Left ventricle myocardium inferior (tissue), 1 donor: ENCODE measurements at regions not wholly inside any gene's neighbourhood (a gene's known extent, or its start where the extent isn't known, plus 50 kb on each side); places are given as distances from the start of the nearest gene placed in this dataset.

Experiments used
- DNase-seq: peaks from one replicate; pipeline ENCODE4 v3.0.0-alpha.2; 2020
- H3K27ac ChIP-seq: fragments of 200-600 bp; replicated peaks from 2 replicates; pipeline ENCODE4 v1.8.0; 2021
- H3K27me3 ChIP-seq: fragments of 200-600 bp; 2 replicates; pipeline ENCODE4 v1.8.0; 2021; ENCODE audit warnings: low read depth
- H3K36me3 ChIP-seq: fragments of 200-600 bp; 2 replicates; pipeline ENCODE4 v1.8.0; 2021
- H3K4me1 ChIP-seq: fragments of 200-600 bp; 2 replicates; pipeline ENCODE4 v1.8.0; 2021
- H3K4me3 ChIP-seq: fragments of 200-600 bp; 2 replicates; pipeline ENCODE4 v1.8.0; 2021; ENCODE audit warnings: mild to moderate bottlenecking, moderate library complexity
- H3K9me3 ChIP-seq: fragments of 200-600 bp; replicated peaks from 2 replicates; pipeline ENCODE4 v1.8.0; 2021
- CTCF ChIP-seq: fragments of 200-600 bp; IDR thresholded peaks from 2 replicates; pipeline ENCODE4 v1.8.0; 2021; ENCODE audit warnings: antibody characterized with exemption, mild to moderate bottlenecking, borderline replicate concordance
- intact Hi-C: fragments of 100-400 bp; cut with micrococcal nuclease; formaldehyde crosslinking; loops from one replicate; pipeline ENCODE4 v1.11.0; 2022
- donor health status: DM: no; HTN: yes; CAD: no; lungs with severe emphysema.

- intact Hi-C loops = no loop called here
- no peak for DNase-seq
- Histone ChIP-seq H3K4me3 (no peak overlapping the region), H3K27me3 (peaks cover under 1% of the 10 kb centered on the region), H3K36me3 (no peaks in the 10 kb centered on the region), H3K4me1 (no peaks in the 10 kb centered on the region), H3K27ac (no peak overlapping the region), H3K9me3 (no peaks in the 10 kb centered on the region)
- TF ChIP-seq CTCF = no peak
Measured at GRCh38 chr13:39820606-39821005, 165.1 kb downstream of the COG6 start.

GRCh38 chr13:39821977-39822376, 166.5 kb downstream of the COG6 start:
- no peaks in the 10 kb centered on the region for H3K36me3 ChIP-seq
- DNase-seq = no peak

GRCh38 chr13:39822437-39822836, 167.0 kb downstream of the COG6 start:
- Histone ChIP-seq H3K27ac (no peak overlapping the region), H3K36me3 (no peaks in the 10 kb centered on the region), H3K4me1 (no peaks in the 10 kb centered on the region), H3K27me3 (peaks cover 10% of the 10 kb centered on the region), H3K9me3 (no peaks in the 10 kb centered on the region), H3K4me3 (no peak overlapping the region)
- intact Hi-C loops = no loop called here
- DNase-seq = no peak
- no peak for TF ChIP-seq CTCF

More at GRCh38 chr13:39821977-39822376, 166.5 kb downstream of the COG6 start:
- intact Hi-C loops = no loop called here
- H3K4me3 ChIP-seq = no peak overlapping the region
- no peak overlapping the region for H3K27ac ChIP-seq
- H3K4me1 ChIP-seq = no peaks in the 10 kb centered on the region
- no peaks in the 10 kb centered on the region for H3K9me3 ChIP-seq
- no peak for TF ChIP-seq CTCF
- peaks cover 10% of the 10 kb centered on the region for H3K27me3 ChIP-seq

- intact Hi-C loops = no loop called here
- H3K4me3 ChIP-seq = no peak overlapping the region
- H3K27me3 ChIP-seq = peaks cover 10% of the 10 kb centered on the region
- no peak for TF ChIP-seq CTCF
- no peaks in the 10 kb centered on the region for H3K36me3 ChIP-seq
- H3K27ac ChIP-seq = no peak overlapping the region
- H3K4me1 ChIP-seq = no peaks in the 10 kb centered on the region
- peaks cover 3% of the 10 kb centered on the region for H3K9me3 ChIP-seq
- DNase-seq = no peak
Measured at GRCh38 chr13:39823063-39823713, 167.7 kb downstream of the COG6 start.

- no peak for TF ChIP-seq CTCF
Measured at GRCh38 chr13:39825886-39826285, 170.4 kb downstream of the COG6 start.

GRCh38 chr13:39835253-39835652, 179.8 kb downstream of the COG6 start:
- H3K36me3 ChIP-seq = no peaks in the 10 kb centered on the region
- H3K4me1 ChIP-seq = no peaks in the 10 kb centered on the region
- no peak overlapping the region for H3K27ac ChIP-seq
- DNase-seq = no peak
- no peaks in the 10 kb centered on the region for H3K27me3 ChIP-seq
- intact Hi-C loops = no loop called here
- no peak overlapping the region for H3K4me3 ChIP-seq
- TF ChIP-seq CTCF = no peak
- H3K9me3 ChIP-seq = no peaks in the 10 kb centered on the region

More at GRCh38 chr13:39825886-39826285, 170.4 kb downstream of the COG6 start:
- Histone ChIP-seq H3K9me3 (peaks cover 15% of the 10 kb centered on the region), H3K27me3 (peaks cover 10% of the 10 kb centered on the region), H3K27ac (no peak overlapping the region), H3K36me3 (no peaks in the 10 kb centered on the region), H3K4me3 (no peak overlapping the region), H3K4me1 (no peaks in the 10 kb centered on the region)
- intact Hi-C loops = no loop called here
- DNase-seq = no peak
